Ecto neural progenitor cell (in vitro differentiated cells): ENCODE measurements at regions not wholly inside any gene's neighbourhood (a gene's known extent, or its start where the extent isn't known, plus 50 kb on each side); places are given as distances from the start of the nearest gene placed in this dataset.
A peak's percentile ranks its signal among the peaks of the same experiment; 100 is the strongest.
"Not testable (repeated sequence)": the region's sequence is repeated elsewhere in the genome, so short reads cannot be mapped to it uniquely, and the experiment has no call there.

Source experiments
- DNase-seq: peaks from one replicate; pipeline ENCODE4 v3.0.0-alpha.2; 2018; ENCODE audit warnings: low spot score

- DNase-seq, result not testable (repeated sequence)
Observed at GRCh38 chr21:16224756-16225155, 495.0 kb downstream of the USP25 start.

GRCh38 chr21:16239659-16240265 lies 510.0 kb downstream of the USP25 start:
- no peak for DNase-seq

GRCh38 chr21:16241016-16241415 lies 511.2 kb downstream of the USP25 start:
- no peak for DNase-seq

- DNase-seq, result peak; percentile 45
Observed at GRCh38 chr21:16241479-16241963, 511.7 kb downstream of the USP25 start.

- no peak for DNase-seq
Observed at GRCh38 chr21:16243396-16243795, 513.6 kb downstream of the USP25 start.

- no peak for DNase-seq
Observed at GRCh38 chr21:16248705-16249104, 518.9 kb downstream of the USP25 start.

GRCh38 chr21:16250273-16250672 lies 520.5 kb downstream of the USP25 start:
- no peak for DNase-seq

GRCh38 chr21:16258844-16259611 lies 529.2 kb downstream of the USP25 start:
- DNase-seq, result no peak

- DNase-seq, result no peak
Observed at GRCh38 chr21:16262091-16262490, 532.3 kb downstream of the USP25 start.

GRCh38 chr21:16264319-16264718 lies 534.5 kb downstream of the USP25 start:
- DNase-seq, result no peak

GRCh38 chr21:16269476-16269875 lies 539.7 kb downstream of the USP25 start:
- DNase-seq, result no peak

- DNase-seq, result peak; percentile 70
Observed at GRCh38 chr21:16279731-16280581, 550.2 kb downstream of the USP25 start.

- no peak for DNase-seq
Observed at GRCh38 chr21:16280686-16281091, 550.9 kb downstream of the USP25 start.

GRCh38 chr21:16283516-16283915 lies 553.7 kb downstream of the USP25 start:
- no peak for DNase-seq

GRCh38 chr21:16285605-16286126 lies 555.9 kb downstream of the USP25 start:
- no peak for DNase-seq

- no peak for DNase-seq
Observed at GRCh38 chr21:16287046-16287445, 557.3 kb downstream of the USP25 start.

- DNase-seq, result no peak
Observed at GRCh38 chr21:16291296-16291695, 561.5 kb downstream of the USP25 start.

- DNase-seq, result no peak
Observed at GRCh38 chr21:16294128-16294527, 564.3 kb downstream of the USP25 start.

GRCh38 chr21:16302851-16303282 lies 573.1 kb downstream of the USP25 start:
- no peak for DNase-seq

- DNase-seq, result no peak
Observed at GRCh38 chr21:16304174-16305095, 574.7 kb downstream of the USP25 start.

- peak; percentile 53 for DNase-seq
Observed at GRCh38 chr21:16305686-16306085, 575.9 kb downstream of the USP25 start.
